Esophagus (tissue), 2 donors: ENCODE measurements at regions not wholly inside any gene's neighbourhood (a gene's known extent, or its start where the extent isn't known, plus 50 kb on each side); places are given as distances from the start of the nearest gene placed in this dataset.
"Not testable (repeated sequence)": the region's sequence is repeated elsewhere in the genome, so short reads cannot be mapped to it uniquely, and the experiment has no call there.

Experiments used
- H3K27ac ChIP-seq, 2 donors: one replicate each; pipeline ENCODE4 v1.5.1; 2013; ENCODE audit warnings: low read depth in 2 of 2, mild to moderate bottlenecking in 2 of 2, inconsistent platforms in 1 of 2, low read length in 1 of 2, moderate library complexity in 1 of 2
- H3K27me3 ChIP-seq, 2 donors: one replicate each; pipeline ENCODE4 v1.6.1; 2013; ENCODE audit warnings: low read length in 2 of 2, control low read depth in 1 of 2, mild to moderate bottlenecking in 1 of 2; ENCODE audit not compliant: insufficient read depth in 2 of 2, control insufficient read depth in 1 of 2
- H3K36me3 ChIP-seq, 2 donors: one replicate each; pipeline ENCODE4 v1.6.1; 2013; ENCODE audit warnings: low read length in 1 of 2; ENCODE audit not compliant: control insufficient read depth in 2 of 2, insufficient read depth in 2 of 2
- H3K4me1 ChIP-seq, 2 donors: one replicate each; pipeline ENCODE4 v1.6.1; 2013; ENCODE audit warnings: low read length in 1 of 2; ENCODE audit not compliant: control insufficient read depth in 2 of 2, insufficient read depth in 2 of 2
- H3K4me3 ChIP-seq, 2 donors: one replicate each; pipeline ENCODE4 v1.5.1; 2013; ENCODE audit warnings: low read length in 2 of 2, mild to moderate bottlenecking in 2 of 2, low read depth in 1 of 2, moderate library complexity in 1 of 2
- H3K9me3 ChIP-seq, 2 donors: one replicate each; pipeline ENCODE4 v1.6.1; 2013; ENCODE audit warnings: mild to moderate bottlenecking in 2 of 2, low read depth in 1 of 2, low read length in 1 of 2, moderate library complexity in 1 of 2; ENCODE audit not compliant: control insufficient read depth in 2 of 2, insufficient read depth in 1 of 2
- WGBS, 2 donors: extraction: QIAGEN DNeasy Blood & Tissue Kit; methylation state at CpG; one replicate each; pipeline ENCODE4 v1.1.7; 2013; 5-methylcytosine and 5-hydroxymethylcytosine counted together
- donor health status: healthy with polysubstance abuse.
- donor health status: Bipolar disorder and iron deficiency.

DNA sequence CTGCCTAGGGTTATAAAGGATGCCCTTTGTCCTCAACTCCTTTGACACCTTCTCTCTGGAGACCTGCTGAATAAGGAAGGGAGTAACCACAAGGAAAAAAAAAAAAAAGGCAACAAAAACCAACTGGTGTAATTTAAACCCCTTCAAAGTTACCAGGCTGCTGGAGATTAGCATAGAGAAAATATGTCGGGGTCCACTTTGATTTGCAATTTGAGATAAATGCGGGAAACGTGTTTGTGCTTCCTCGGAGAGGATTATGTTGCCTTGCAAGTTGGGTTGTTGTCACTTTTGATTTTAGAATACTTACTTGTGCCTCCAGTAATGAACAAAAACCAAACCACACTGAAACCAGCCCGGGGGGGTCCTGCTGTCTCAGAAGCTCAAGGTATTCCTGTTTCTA is 200.2 kb upstream of the MYL2 start:
- Histone ChIP-seq H3K27me3 (no peaks in the 10 kb centered on the region), H3K27ac (no peak overlapping the region), H3K4me1 (no peaks in the 10 kb centered on the region), H3K9me3 (no peaks in the 10 kb centered on the region), H3K36me3 (no peaks in the 10 kb centered on the region), H3K4me3 (no peak overlapping the region)
- WGBS, 2 donors: 39 to 52% methylated on average over 5 of the region's 5 CpGs

DNA sequence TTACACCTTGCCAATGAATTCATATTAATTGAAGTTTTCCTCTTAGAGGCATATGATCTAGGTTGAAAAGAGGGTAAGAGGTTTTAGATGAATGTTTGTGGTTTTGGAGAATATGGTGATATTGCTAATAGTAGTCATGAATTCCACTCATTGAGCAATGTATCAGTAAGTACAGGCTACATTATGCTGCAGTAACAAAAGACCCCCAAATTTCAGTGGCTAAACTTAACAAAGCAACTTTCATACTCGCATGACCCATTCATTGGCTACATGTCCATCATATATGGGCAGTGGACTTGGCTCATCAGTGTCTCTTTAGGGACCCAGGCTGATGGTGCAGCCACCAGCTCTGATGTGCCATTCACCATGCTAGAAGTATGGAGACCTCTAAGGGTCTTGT is 196.6 kb upstream of the MYL2 start:
- WGBS, 2 donors: 94 to 96% methylated on average over 1 of the region's 1 CpG
- H3K27me3 ChIP-seq: no peaks in the 10 kb centered on the region
- no peaks in the 10 kb centered on the region for H3K36me3 ChIP-seq
- H3K9me3 ChIP-seq: no peaks in the 10 kb centered on the region
- no peak overlapping the region for H3K27ac ChIP-seq
- H3K4me3 ChIP-seq: no peak overlapping the region
- no peaks in the 10 kb centered on the region for H3K4me1 ChIP-seq

DNA sequence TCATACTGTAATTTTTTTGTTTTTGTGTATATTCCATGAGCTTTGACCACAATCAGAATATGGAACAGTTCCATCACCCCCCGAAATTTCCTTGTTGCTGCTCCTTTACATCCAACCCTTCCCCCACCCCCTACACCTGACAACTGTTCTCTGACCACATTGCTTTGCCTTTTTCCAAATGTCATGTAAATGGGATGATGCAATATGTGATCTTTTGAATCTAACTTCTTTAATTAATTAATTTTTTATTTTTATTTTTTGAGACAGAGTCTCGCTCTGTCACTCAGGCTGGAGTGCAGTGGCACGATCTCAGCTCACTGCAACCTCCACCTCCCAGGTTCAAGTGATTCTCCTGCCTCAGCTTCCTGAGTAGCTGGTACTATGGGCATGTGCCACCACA is 192.9 kb upstream of the MYL2 start:
- H3K27me3 ChIP-seq, H3K4me3 ChIP-seq, H3K4me1 ChIP-seq, H3K36me3 ChIP-seq, H3K27ac ChIP-seq, H3K9me3 ChIP-seq: not testable (repeated sequence)
- 84 to 92% methylated on average over 3 of the region's 3 CpGs for WGBS, 2 donors

GRCh38 chr12:111112311-111113098 is 192.1 kb upstream of the MYL2 start:
- no peak overlapping the region for H3K4me3 ChIP-seq
- 79 to 81% methylated on average over 14 of the region's 14 CpGs for WGBS, 2 donors
- H3K4me1 ChIP-seq: no peaks in the 10 kb centered on the region

DNA sequence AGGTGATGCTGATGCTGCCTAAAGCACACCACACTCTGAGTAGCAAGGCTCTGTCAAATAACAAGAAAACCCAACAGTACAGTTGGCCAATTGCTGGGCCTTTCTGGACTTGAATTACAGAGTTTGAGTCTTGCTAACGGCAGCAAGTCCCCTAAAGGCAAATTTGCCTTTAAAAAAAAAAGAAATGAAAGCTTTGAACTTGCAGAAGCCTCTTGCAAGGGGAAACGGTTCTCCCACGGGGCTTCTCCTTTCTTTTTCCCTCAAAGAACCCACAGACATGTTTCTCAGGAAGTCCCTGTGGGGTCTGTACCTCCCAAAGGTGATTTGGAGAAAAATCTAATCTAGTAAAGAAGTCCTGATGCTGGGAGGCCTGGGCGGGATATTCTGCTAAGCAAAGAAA is 191.3 kb upstream of the MYL2 start:
- H3K27me3 ChIP-seq: no peaks in the 10 kb centered on the region
- 29 to 34% methylated on average over 4 of the region's 4 CpGs for WGBS, 2 donors
- H3K9me3 ChIP-seq: no peaks in the 10 kb centered on the region
- H3K4me1 ChIP-seq: no peaks in the 10 kb centered on the region
- H3K36me3 ChIP-seq: no peaks in the 10 kb centered on the region
- no peak overlapping the region for H3K27ac ChIP-seq
- no peak overlapping the region for H3K4me3 ChIP-seq

More at GRCh38 chr12:111112311-111113098, 192.1 kb upstream of the MYL2 start:
- H3K36me3 ChIP-seq: no peaks in the 10 kb centered on the region
- H3K27me3 ChIP-seq: no peaks in the 10 kb centered on the region
- no peak overlapping the region for H3K27ac ChIP-seq
- no peaks in the 10 kb centered on the region for H3K9me3 ChIP-seq

GRCh38 chr12:111110556-111110955 is 190.2 kb upstream of the MYL2 start:
- Histone ChIP-seq H3K9me3 (no peaks in the 10 kb centered on the region), H3K27me3 (no peaks in the 10 kb centered on the region), H3K4me3 (no peak overlapping the region), H3K27ac (no peak overlapping the region), H3K36me3 (no peaks in the 10 kb centered on the region), H3K4me1 (no peaks in the 10 kb centered on the region)
- WGBS, 2 donors: 72 to 73% methylated on average over 5 of the region's 5 CpGs

DNA sequence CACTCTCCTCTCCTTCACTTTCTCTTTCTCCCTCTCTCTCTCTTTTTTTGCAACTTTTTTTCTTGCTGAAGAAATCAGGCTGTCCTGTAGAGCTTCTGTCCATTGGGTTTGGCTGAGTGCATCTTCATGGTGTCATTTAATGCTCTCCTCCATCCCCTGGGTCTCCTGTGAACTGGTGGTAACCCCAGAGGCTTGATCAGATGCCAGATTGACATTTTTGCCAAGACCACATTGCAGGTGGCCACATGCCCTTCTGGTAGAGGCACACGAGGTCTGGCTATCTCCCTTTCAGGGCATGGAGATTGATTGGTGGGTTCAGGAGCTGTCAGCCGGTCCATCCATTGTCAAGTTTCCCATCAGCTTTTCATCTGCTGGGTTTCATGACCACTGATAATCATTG is 188.3 kb upstream of the MYL2 start:
- no peak overlapping the region for H3K27ac ChIP-seq
- H3K4me1 ChIP-seq: no peaks in the 10 kb centered on the region
- 42 to 70% methylated on average over 2 of the region's 2 CpGs for WGBS, 2 donors

DNA sequence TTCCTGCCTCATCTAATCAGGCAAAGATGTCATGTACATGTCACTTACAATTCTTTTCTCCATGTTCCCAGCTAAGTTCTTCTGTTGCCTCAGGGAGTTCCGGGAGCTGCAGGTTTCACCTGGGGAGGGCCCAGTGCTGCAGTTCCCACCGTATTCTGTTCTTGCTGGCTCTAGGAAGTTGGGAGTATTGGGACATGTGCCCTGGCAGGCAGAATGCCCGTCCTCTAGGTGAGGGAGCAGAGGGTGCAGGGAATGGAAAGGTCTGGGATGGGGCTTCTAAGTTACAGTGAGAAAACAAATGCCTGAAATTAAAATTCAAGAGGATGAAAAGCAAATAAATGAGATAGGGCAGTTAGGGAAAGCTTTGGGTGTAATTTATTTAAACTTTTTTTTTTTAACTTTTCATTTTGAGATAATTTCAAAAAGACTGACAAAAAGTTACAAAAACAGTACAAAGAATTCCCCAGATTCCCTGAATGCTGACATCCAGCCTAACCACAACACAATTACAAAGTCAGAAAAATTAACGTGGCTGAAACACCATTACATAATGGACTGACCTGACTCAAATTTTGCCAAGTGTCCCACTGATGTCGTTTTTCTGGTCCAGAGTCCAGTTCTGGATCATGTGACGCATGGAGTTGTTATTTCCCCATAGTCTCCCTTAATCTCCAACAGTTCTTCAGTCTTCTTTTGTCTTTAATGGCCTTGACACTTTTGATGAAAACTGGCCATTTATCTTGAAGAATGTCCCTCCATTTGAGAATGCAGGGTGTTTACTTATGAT is 187.2 kb upstream of the MYL2 start:
- Histone ChIP-seq H3K27ac (no peak overlapping the region), H3K27me3 (no peaks in the 10 kb centered on the region), H3K36me3 (no peaks in the 10 kb centered on the region), H3K4me1 (no peaks in the 10 kb centered on the region), H3K4me3 (no peak overlapping the region), H3K9me3 (no peaks in the 10 kb centered on the region)
- WGBS, 2 donors: 65 to 73% methylated on average over 6 of the region's 6 CpGs

More for the DNA sequence above, 188.3 kb upstream of the MYL2 start:
- Histone ChIP-seq H3K27me3 (no peaks in the 10 kb centered on the region), H3K9me3 (no peaks in the 10 kb centered on the region), H3K36me3 (no peaks in the 10 kb centered on the region), H3K4me3 (no peak overlapping the region)

DNA sequence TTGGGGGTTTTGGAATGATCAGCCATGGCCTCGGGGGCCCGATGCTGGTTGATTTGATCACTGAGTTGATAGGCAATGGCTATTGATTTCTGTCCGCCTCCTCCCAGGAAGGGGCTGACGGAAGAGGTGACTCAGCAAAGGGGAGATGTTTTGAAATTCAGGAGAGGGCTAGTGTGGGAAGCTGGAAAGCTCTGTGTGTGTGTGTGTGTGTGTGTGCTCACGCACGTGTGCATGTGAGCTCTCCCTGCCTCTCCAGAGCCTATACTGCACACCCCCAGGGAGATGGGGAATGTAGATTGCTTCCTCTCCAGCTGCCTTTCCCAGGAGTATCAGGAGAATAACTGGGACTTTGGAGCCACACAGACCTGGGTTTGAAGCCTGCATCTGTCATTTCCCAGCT is 184.9 kb upstream of the MYL2 start:
- Histone ChIP-seq H3K4me1 (no peaks in the 10 kb centered on the region), H3K9me3 (no peaks in the 10 kb centered on the region), H3K27me3 (no peaks in the 10 kb centered on the region), H3K36me3 (no peaks in the 10 kb centered on the region), H3K4me3 (no peak overlapping the region), H3K27ac (no peak overlapping the region)
- WGBS, 2 donors: 68 to 73% methylated on average over 6 of the region's 6 CpGs

DNA sequence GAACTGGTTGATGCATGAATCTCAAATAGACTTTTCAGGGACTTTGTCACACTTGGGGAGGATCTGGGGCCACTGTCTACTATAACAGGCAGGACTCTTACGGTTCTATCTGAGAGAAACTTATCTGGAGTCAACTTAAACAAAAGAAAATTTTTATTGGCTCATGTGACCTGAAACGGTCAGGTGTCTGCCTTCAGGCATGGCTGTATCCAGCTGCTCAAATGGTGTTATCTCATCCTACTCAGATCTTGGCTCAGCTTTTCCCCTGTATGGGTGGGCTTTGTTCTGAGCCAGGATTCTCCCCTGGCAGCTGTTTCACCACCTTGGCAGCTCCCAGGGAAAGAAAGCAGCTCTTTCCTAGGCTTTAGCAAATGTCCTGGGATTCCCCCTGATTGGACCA is 183.2 kb upstream of the MYL2 start:
- no peak overlapping the region for H3K27ac ChIP-seq
- H3K9me3 ChIP-seq: no peaks in the 10 kb centered on the region
- no peaks in the 10 kb centered on the region for H3K27me3 ChIP-seq
- no peaks in the 10 kb centered on the region for H3K36me3 ChIP-seq
- H3K4me1 ChIP-seq: no peaks in the 10 kb centered on the region
- H3K4me3 ChIP-seq: no peak overlapping the region
- WGBS, 2 donors: 37 to 55% methylated on average over 2 of the region's 2 CpGs
